ENCODE measurements at regions not wholly inside any gene's neighbourhood (a gene's known extent, or its start where the extent isn't known, plus 50 kb on each side); places are given as distances from the start of the nearest gene placed in this dataset.

DNA sequence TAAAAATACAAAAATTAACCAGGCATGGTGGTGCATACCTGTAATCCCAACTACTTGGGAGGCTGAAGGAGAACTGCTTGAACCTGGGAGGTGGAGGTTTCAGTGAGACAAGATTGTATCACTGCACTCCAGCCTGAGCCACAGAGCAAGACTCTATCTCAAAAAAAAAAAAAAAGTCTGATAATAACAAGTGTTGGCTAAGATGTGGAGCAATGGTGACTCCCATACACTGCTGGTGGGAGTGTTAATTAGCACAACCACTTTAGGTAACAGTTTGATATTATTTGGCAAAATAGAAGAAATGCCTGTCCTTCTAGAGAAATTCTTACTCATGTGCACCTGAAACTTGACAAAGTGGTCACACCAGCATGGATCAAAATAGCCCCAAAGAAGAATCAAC, 106.2 kb upstream of the SLC34A2 start:
- no peak for TF ChIP-seq POLR2A (IDR thresholded peaks at IDR 0.05)
- TF ChIP-seq, protein P1, sequence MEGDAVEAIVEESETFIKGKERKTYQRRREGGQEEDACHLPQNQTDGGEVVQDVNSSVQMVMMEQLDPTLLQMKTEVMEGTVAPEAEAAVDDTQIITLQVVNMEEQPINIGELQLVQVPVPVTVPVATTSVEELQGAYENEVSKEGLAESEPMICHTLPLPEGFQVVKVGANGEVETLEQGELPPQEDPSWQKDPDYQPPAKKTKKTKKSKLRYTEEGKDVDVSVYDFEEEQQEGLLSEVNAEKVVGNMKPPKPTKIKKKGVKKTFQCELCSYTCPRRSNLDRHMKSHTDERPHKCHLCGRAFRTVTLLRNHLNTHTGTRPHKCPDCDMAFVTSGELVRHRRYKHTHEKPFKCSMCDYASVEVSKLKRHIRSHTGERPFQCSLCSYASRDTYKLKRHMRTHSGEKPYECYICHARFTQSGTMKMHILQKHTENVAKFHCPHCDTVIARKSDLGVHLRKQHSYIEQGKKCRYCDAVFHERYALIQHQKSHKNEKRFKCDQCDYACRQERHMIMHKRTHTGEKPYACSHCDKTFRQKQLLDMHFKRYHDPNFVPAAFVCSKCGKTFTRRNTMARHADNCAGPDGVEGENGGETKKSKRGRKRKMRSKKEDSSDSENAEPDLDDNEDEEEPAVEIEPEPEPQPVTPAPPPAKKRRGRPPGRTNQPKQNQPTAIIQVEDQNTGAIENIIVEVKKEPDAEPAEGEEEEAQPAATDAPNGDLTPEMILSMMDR (IDR thresholded peaks at IDR 0.05) = no peak

Data from ovary (tissue), 3 donors.